Retina (tissue), 1 donor: ENCODE measurements at regions not wholly inside any gene's neighbourhood (a gene's known extent, or its start where the extent isn't known, plus 50 kb on each side); places are given as distances from the start of the nearest gene placed in this dataset.
"Not testable (repeated sequence)": the region's sequence is repeated elsewhere in the genome, so short reads cannot be mapped to it uniquely, and the experiment has no call there.

Source experiments
- DNase-seq: peaks from one replicate; pipeline ENCODE4 v3.0.0-alpha.2; 2016

DNA sequence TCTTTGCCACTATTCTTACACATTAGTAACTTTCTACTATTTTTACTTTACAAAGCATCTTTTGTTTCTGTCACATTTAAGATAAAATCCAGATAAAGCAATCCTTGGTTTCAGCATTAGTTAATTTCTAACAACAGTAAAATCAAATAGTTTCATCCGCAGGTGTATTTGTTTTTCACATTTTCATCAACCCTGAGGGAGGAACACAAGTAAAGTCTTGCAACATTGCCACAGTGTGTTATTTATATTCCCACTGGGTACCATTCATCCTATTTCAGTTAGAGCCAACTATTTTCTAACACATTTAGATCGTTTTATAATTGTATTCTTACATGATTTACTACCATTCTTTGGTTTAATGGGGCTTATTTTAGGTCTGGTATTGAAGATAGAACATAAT is 908.7 kb upstream of the CITED2 start:
- DNase-seq = no peak

- DNase-seq = no peak
These were observed 907.3 kb upstream of the CITED2 start for GRCh38 chr6:140281767-140282166.

DNA sequence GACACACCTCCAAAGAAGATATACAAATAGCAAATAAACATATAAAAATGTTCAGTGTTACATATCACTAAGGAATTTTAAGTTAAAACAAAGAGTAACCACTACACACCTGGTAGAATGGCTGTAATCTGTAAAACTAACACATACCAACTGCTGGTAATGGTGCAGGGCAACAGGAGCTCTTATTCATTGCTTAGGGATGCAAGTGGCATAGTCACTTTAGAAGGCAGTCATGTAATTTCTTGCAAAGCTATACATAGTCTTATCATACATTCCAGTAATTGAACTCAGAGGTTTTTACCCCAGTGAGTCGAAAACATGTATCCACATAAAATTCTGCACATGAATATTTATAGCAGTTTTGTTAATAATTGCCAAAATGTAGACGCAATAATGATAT is 906.8 kb upstream of the CITED2 start:
- DNase-seq = no peak

GRCh38 chr6:140276719-140277118 is 902.3 kb upstream of the CITED2 start:
- no peak for DNase-seq

- DNase-seq = no peak
These were observed 901.7 kb upstream of the CITED2 start for GRCh38 chr6:140276133-140276532.

GRCh38 chr6:140275725-140276124 is 901.3 kb upstream of the CITED2 start:
- DNase-seq = no peak

GRCh38 chr6:140274548-140274947 is 900.1 kb upstream of the CITED2 start:
- no peak for DNase-seq

DNA sequence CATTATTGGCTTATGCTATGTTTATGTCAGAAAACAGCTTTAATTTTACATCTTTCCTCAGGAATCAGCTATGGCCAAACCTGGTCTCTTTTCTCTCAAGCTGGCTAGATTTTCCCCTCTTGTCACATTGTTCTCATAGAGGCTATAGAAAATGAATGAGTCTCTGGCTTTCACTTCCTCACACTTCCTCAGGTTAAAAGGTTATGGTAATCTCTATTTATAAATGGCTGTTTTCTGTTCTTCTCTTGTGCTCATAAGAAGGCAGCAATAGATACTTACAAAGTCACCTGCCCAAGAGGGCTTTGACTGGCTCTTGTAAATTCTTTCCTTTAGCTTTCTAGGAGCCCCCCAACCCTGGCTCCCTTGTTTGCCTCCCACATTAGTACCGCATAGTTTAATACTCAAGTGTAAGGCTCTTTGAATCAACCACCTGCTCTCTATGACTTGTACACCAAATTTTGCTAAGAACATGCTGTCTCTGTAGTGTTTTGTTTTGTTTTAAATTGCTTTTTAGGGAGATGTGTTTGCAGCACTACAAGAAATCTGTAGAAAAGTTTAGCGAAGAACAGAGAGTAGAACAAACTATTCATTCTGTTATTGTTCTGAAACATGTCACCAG is 897.4 kb upstream of the CITED2 start:
- DNase-seq = no peak

DNA sequence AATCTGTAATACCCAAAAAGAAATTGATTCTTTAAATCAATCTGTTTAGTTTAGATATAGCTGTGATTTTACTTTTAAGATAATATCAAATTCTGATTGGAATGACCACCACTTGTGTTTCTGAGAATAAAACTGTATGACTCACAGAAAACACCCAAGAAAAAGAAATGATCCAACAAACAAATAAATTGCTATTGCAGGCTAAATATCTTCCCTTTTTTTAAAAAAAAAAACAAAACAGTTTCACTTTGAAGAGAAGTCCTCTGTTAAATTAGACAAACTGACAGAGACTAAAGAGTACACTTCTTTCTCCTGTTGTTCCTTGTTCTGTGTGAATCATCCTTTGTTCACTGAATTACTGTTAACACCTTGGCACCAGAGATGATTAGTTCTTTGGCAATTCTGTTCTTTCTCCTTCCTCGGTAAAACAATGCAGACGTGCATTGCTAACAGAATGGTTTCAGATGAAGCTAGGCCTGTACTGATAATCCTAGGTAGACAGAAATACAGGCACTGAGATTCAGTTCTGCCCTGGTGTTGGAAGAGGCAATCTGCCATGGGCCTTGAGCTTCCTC is 895.2 kb upstream of the CITED2 start:
- DNase-seq = no peak

- no peak for DNase-seq
These were observed 890.0 kb upstream of the CITED2 start for GRCh38 chr6:140264431-140264830.

- not testable (repeated sequence) for DNase-seq
These were observed 883.9 kb upstream of the CITED2 start for GRCh38 chr6:140258302-140258701.

DNA sequence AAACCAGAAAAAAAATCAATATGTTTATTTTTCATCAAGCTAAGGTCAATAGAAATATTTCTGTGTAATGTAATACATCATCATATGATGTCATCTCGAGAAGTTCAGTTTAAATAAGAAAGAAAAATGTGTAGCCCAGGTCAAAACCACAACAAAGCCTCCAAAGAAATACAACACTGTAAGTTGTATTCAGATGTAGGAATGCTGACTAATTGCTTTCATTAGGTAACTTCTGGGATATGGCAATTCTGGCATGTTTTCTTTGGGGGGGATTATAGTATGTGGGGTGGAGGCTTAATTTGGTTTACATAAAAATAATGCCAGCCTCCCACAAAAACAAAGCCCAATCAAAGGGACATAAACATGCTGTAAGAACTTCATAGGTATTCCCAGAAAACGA is 881.8 kb upstream of the CITED2 start:
- no peak for DNase-seq

DNA sequence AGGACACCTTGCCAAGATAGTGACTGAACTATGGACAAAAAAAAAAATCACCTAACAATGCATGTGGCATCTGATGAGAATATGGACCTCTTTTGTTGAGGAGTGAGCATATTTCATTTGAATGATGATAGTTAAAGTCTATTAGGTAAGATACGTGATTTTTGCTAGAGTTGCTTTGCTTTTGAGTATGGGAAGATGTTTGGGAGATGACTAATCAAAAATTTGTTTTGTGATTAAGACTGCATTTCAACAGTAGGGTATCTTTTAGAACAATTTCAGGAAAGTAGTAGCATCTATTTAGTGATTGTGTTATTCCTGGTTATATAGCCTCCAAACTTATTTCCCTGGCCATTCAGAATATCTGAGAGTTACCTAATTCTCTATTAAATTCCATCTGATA is 878.6 kb upstream of the CITED2 start:
- DNase-seq = no peak

DNA sequence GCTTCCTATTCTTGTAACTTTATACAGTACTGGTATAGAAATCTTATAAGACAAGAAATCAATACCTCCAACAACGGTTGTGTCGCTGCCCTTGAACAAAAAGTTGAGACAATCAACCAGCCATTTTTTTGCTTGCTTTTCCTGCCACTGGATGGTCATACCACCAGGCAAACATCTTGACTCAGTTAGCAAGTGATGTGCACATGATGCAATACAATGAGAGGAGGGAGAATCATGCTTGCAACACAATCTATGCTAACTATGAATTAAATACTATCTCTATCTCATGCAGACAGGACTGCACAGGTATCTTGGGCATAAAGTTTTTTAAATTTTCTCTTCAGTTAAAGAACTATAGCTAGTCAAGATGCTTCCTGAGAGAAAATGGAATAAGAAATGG is 877.7 kb upstream of the CITED2 start:
- DNase-seq = no peak

DNA sequence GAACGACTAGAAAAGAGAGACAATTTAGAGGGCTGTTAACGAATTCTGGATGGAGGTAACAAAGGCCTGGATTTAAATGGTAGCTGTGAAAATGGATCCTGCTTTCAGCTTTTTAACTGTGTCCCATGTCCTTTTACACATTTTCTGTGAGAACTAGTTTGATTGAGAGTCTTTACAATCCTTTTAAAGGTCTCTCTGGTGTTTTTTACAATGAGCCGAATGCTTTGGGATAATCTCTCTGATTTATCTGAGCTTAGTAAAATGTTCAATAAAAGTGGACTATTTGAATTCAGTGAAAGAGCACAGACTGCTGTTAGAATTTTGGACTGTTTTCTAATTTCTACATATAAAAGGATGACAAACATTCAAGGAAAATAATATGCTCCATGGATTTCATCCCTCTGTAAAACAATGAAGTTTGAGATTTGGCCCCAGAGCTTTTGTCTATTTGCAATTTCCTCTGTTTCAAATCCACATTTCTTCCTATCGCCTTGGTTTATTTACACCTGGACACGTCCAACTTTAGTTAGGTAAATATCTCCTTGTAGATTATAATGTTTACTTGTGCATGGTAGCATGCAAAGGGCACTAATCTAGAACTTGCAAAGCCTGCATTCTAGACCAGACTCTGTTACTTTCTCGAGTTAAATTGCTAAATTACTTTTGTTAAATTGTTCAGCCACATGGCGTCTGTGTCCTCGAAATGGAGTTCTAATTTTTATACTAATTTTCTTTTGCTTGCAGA is 871.0 kb upstream of the CITED2 start:
- no peak for DNase-seq

DNA sequence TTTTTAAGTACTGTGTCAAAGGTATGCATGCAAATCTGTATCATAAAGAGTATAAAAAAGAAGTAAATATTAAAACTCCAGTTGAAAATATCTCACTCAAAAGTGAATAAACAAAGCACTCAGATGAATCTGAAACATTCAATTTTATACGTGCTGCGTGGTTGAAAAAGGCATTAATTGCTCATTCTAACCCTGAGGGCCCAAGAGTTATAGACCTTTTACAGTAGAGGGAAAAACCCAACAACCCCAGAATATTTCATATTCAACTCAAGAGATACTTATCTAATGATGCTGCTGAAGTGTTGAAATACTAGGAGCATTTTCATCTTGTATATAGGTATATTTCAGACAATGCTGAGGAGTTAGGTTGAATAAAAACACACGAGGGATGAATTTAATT is 862.8 kb upstream of the CITED2 start:
- DNase-seq = no peak

DNA sequence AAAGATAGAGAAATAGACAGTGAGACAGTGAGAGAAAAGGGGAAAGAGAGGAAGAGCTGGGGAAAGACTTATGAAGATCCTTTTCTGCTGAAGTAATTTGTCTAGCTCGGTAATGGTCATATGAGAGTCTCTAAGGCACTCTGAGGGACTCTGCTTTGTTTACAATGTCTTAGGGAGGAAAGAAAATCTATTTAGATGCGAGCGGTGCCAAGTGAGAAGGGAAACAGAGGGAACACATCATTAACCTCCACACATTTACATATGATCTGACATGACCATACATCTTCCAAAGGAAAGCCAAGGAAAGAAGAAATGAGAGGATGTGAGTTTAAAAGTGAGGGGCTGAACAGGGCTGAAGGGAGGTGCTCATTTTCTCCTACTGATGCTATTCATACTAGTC is 862.3 kb upstream of the CITED2 start:
- no peak for DNase-seq

GRCh38 chr6:140230282-140230681 is 855.8 kb upstream of the CITED2 start:
- DNase-seq = no peak

DNA sequence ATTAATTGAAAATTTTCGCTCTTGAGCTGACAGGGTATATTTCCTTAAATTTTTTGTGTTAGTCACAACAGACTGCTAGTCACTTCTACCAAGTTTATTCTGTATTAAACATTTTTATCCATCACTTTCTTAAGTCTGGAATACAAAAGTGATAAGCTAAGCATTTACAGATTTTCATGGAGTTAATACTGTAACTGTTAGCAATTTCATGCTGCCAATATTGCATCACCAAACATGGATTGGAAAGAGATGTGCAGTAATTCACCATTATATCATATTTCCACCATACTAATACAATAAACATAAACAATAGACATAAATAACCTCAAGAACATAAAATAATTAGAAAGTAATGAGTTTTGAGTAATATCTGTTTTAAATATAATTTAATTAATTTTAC is 854.0 kb upstream of the CITED2 start:
- no peak for DNase-seq

DNA sequence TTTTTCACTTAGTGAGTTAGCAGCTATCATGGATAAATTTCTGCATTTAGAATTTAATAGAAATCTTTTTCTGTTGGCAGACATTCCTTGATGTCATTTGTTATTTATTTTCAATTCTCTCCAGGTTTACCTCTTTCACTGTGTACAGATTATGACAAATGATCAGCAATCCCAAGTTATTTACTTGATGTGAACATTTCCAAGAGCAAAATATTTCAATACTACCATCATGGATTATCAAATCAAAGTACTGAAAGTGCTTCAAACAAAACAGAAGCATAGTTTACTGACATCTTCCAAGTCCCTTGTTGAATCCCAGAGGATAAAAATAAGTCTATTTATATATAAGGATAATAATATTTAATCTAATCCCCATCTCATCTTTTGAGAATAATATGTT is 852.2 kb upstream of the CITED2 start:
- no peak for DNase-seq

DNA sequence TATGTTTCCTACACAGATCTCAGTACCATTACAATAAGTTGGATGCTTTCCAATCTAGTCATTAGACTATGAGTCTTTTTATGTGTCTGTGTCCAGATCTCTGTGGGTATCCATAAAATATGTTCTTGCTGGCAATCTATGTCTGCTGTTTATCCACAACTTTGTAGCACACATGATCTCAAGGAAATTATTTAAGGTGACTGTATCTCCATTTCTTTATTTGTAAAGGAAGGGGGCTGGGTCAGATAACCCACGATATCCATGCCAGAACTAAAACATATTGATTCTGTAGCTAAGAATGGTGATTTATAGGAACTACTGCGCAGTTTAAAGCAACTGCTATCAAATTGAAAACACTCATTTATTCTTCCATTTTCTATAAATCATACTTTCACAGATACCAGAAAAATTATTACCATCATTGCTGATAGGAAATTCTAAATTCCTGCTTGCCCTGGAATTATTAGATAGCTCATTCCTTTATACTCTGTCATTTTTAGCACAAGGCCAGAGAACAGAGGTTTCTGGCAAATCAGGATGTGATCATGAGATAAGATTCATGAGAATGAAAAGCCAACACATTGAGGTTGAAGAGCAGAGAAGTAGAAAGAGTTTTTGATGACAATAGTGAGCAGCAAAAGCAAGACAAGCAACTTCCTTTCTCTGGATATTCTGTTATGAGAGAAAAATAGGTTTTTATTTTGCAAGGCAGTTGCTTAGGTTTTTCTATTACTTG is 851.4 kb upstream of the CITED2 start:
- no peak for DNase-seq

DNA sequence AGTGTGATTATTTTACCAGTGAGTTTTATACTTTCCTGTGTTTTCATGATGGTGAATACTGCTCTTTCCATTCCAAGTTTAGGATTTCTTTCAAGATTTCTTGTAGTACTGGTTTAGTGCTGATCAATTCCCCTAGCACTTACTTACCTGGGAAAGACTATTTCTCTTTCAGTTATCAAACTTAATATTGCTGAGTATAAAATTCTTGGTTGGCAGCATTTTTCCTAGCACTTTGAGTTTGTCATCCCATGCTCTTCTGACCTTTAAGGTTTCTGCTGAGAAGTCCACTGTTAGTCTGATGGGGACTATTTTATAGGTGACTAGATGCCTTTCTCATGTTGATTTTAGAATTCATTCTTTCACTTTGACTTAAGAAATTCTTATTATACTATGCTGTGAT is 842.8 kb upstream of the CITED2 start:
- no peak for DNase-seq

DNA sequence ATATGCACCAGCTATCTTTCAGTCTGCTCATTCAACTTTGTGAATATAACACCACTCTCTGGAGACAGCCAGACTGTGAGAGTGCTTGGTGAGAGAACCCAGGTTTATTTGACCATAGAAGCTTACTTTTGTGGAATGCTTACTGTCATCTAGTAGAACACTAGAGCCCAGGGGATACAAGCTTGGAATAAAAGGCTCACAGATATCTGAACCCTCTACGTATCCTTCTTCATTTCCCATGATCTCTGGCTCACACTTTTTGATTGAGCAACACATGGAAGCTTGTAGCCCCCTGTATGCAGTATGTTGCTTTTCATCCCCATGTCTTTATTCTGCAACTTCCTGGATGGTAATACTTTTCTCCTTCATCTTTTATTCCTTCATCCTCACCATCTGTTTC is 835.3 kb upstream of the CITED2 start:
- DNase-seq = peak; percentile 8

DNA sequence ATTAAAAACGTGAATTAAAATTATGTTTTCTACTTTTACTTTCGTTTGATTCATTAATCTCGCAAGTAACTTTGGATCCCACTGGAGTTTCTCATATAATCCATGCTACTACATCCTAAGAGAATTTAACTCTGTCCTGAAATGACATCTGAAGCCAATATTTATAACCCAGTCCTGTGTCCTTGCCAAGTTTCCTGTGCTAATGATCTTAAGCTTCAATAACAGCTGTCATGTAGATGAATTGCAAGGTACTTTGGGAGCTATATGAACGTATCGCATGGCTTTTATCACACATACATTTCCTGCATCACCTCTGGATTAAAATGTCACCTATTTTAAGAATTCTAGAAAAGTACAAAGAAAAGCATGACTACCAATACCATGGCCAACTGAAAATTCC is 833.8 kb upstream of the CITED2 start:
- no peak for DNase-seq
